ENCODE measurements at regions not wholly inside any gene's neighbourhood (a gene's known extent, or its start where the extent isn't known, plus 50 kb on each side); places are given as distances from the start of the nearest gene placed in this dataset.

GRCh38 chr3:59142556-59142955 is 92.7 kb upstream of the CFAP20DC start:
- TF ChIP-seq POLR2AphosphoS5 (IDR thresholded peaks at IDR 0.05; ENCODE audit: low read depth, low read length) (no peak), SIN3A (IDR thresholded peaks at IDR 0.05; ENCODE audit: borderline replicate concordance, insufficient read depth, low read length) (no peak), FOXP2 (optimal IDR thresholded peaks at IDR 0.05; ENCODE audit: borderline replicate concordance, extremely low read depth, extremely low read length, insufficient read depth) (no peak)

GRCh38 chr3:59138966-59139365 is 89.1 kb upstream of the CFAP20DC start:
- no peak for TF ChIP-seq TAF1 (IDR thresholded peaks at IDR 0.05; ENCODE audit: borderline replicate concordance, insufficient read depth, low read length)
- no peak for TF ChIP-seq FOXP2 (optimal IDR thresholded peaks at IDR 0.05; ENCODE audit: borderline replicate concordance, extremely low read depth, extremely low read length, insufficient read depth)
- no peak for TF ChIP-seq POLR2AphosphoS5 (IDR thresholded peaks at IDR 0.05; ENCODE audit: low read depth, low read length)
- no peak for TF ChIP-seq REST (IDR thresholded peaks at IDR 0.05; ENCODE audit: insufficient read depth in 1 of 2, low read depth in 2 of 2, low read length in 2 of 2)
- TF ChIP-seq SIN3A (IDR thresholded peaks at IDR 0.05; ENCODE audit: borderline replicate concordance, insufficient read depth, low read length) = no peak

- TF ChIP-seq FOXP2 (optimal IDR thresholded peaks at IDR 0.05; ENCODE audit: borderline replicate concordance, extremely low read depth, extremely low read length, insufficient read depth) = no peak
Measured at GRCh38 chr3:59137415-59137814, 87.6 kb upstream of the CFAP20DC start.

- no peak for TF ChIP-seq SIN3A (IDR thresholded peaks at IDR 0.05; ENCODE audit: borderline replicate concordance, insufficient read depth, low read length)
- TF ChIP-seq REST (IDR thresholded peaks at IDR 0.05; ENCODE audit: insufficient read depth in 1 of 2, low read depth in 2 of 2, low read length in 2 of 2) = no peak
- TF ChIP-seq FOXP2 (optimal IDR thresholded peaks at IDR 0.05; ENCODE audit: borderline replicate concordance, extremely low read depth, extremely low read length, insufficient read depth) = no peak
- no peak for TF ChIP-seq TAF1 (IDR thresholded peaks at IDR 0.05; ENCODE audit: borderline replicate concordance, insufficient read depth, low read length)
- no peak for TF ChIP-seq POLR2AphosphoS5 (IDR thresholded peaks at IDR 0.05; ENCODE audit: low read depth, low read length)
Measured at GRCh38 chr3:59136081-59136480, 86.3 kb upstream of the CFAP20DC start.

- TF ChIP-seq POLR2AphosphoS5 (IDR thresholded peaks at IDR 0.05; ENCODE audit: low read depth, low read length) (no peak), REST (IDR thresholded peaks at IDR 0.05; ENCODE audit: insufficient read depth in 1 of 2, low read depth in 2 of 2, low read length in 2 of 2) (no peak), FOXP2 (optimal IDR thresholded peaks at IDR 0.05; ENCODE audit: borderline replicate concordance, extremely low read depth, extremely low read length, insufficient read depth) (no peak), SIN3A (IDR thresholded peaks at IDR 0.05; ENCODE audit: borderline replicate concordance, insufficient read depth, low read length) (no peak), TAF1 (IDR thresholded peaks at IDR 0.05; ENCODE audit: borderline replicate concordance, insufficient read depth, low read length) (no peak)
Measured at GRCh38 chr3:59135096-59135495, 85.3 kb upstream of the CFAP20DC start.

GRCh38 chr3:59133311-59133710 is 83.5 kb upstream of the CFAP20DC start:
- TF ChIP-seq TAF1 (IDR thresholded peaks at IDR 0.05; ENCODE audit: borderline replicate concordance, insufficient read depth, low read length) (no peak), SIN3A (IDR thresholded peaks at IDR 0.05; ENCODE audit: borderline replicate concordance, insufficient read depth, low read length) (no peak), REST (IDR thresholded peaks at IDR 0.05; ENCODE audit: insufficient read depth in 1 of 2, low read depth in 2 of 2, low read length in 2 of 2) (no peak), POLR2AphosphoS5 (IDR thresholded peaks at IDR 0.05; ENCODE audit: low read depth, low read length) (no peak), FOXP2 (optimal IDR thresholded peaks at IDR 0.05; ENCODE audit: borderline replicate concordance, extremely low read depth, extremely low read length, insufficient read depth) (no peak)
